ENCODE measurements at regions not wholly inside any gene's neighbourhood (a gene's known extent, or its start where the extent isn't known, plus 50 kb on each side); places are given as distances from the start of the nearest gene placed in this dataset.

GRCh38 chr6:147043994-147044477 lies 160.2 kb upstream of the STXBP5 start:
- Histone ChIP-seq H3K27ac (ENCODE audit: low read length) (peak overlapping the region; percentile 4; the same call in 1 of the 2 replicates), H3K9me3 (ENCODE audit: control insufficient read depth, insufficient read depth, low read depth, low read length) (peaks cover 10% of the 10 kb centered on the region), H3K4me1 (ENCODE audit: control insufficient read depth, insufficient read depth, low read length) (no peaks in the 10 kb centered on the region), H3K36me3 (ENCODE audit: control insufficient read depth, insufficient read depth, low read length) (no peaks in the 10 kb centered on the region), H3K27me3 (ENCODE audit: control insufficient read depth, insufficient read depth, low read length) (no peaks in the 10 kb centered on the region), H3K4me3 (ENCODE audit: low read depth in 2 of 2, low read length in 2 of 2) (no peak overlapping the region)
- no TSS peak for BruUV-seq (replicated peaks)
- POLR2A ChIA-PET: no interaction called here
- CTCF ChIA-PET: no interaction called here
- in situ Hi-C loops (cut with HindIII; ENCODE audit: low pct_unique_long_range_greater_than_20kb, low sequenced_read_pairs): no loop called here
- ATAC-seq (no peak), DNase-seq (ENCODE audit: low read depth, low spot score) (no peak)
- TF ChIP-seq REST (IDR thresholded peaks at IDR 0.05; ENCODE audit: insufficient read depth in 1 of 2, low read depth in 2 of 2, low read length in 1 of 2): no peak
- no peak for TF ChIP-seq SIN3A (IDR thresholded peaks at IDR 0.05; ENCODE audit: borderline replicate concordance, insufficient read depth, low read depth, low read length)
- TF ChIP-seq CTCF (IDR thresholded peaks at IDR 0.05): no peak
- no peak for TF ChIP-seq POLR2AphosphoS5 (IDR thresholded peaks at IDR 0.05; ENCODE audit: low read depth, low read length)
- TF ChIP-seq TCF7L2 (IDR thresholded peaks at IDR 0.05; ENCODE audit: low read depth, low read length): no peak
- intact Hi-C loops (cut with micrococcal nuclease; ENCODE audit: unreplicated experiment): no loop called here

GRCh38 chr6:147046141-147046877 lies 157.9 kb upstream of the STXBP5 start:
- TF ChIP-seq CTCF (IDR thresholded peaks at IDR 0.05) (no peak), TCF7L2 (IDR thresholded peaks at IDR 0.05; ENCODE audit: low read depth, low read length) (no peak), REST (IDR thresholded peaks at IDR 0.05; ENCODE audit: insufficient read depth in 1 of 2, low read depth in 2 of 2, low read length in 1 of 2) (no peak), SIN3A (IDR thresholded peaks at IDR 0.05; ENCODE audit: borderline replicate concordance, insufficient read depth, low read depth, low read length) (no peak), POLR2AphosphoS5 (IDR thresholded peaks at IDR 0.05; ENCODE audit: low read depth, low read length) (no peak)
- H3K9me3 ChIP-seq (ENCODE audit: control insufficient read depth, insufficient read depth, low read depth, low read length): peaks cover 10% of the 10 kb centered on the region
- no peaks in the 10 kb centered on the region for H3K27me3 ChIP-seq (ENCODE audit: control insufficient read depth, insufficient read depth, low read length)
- BruUV-seq (replicated peaks): no TSS peak
- intact Hi-C loops (cut with micrococcal nuclease; ENCODE audit: unreplicated experiment): no loop called here
- DNase-seq (ENCODE audit: low read depth, low spot score) (no peak), ATAC-seq (no peak)
- CTCF ChIA-PET: interaction anchor here (0.6 kb wide), 1 partner anchor 190 kb away, joined by 6 read pairs; no protein-coding TSS in a partner anchor
- H3K36me3 ChIP-seq (ENCODE audit: control insufficient read depth, insufficient read depth, low read length): no peaks in the 10 kb centered on the region
- H3K27ac ChIP-seq (ENCODE audit: low read length): no peak overlapping the region
- POLR2A ChIA-PET: no interaction called here
- H3K4me3 ChIP-seq (ENCODE audit: low read depth in 2 of 2, low read length in 2 of 2): no peak overlapping the region
- H3K4me1 ChIP-seq (ENCODE audit: control insufficient read depth, insufficient read depth, low read length): no peaks in the 10 kb centered on the region
- in situ Hi-C loops (cut with HindIII; ENCODE audit: low pct_unique_long_range_greater_than_20kb, low sequenced_read_pairs): no loop called here
